H1 (cell line): ENCODE measurements at regions not wholly inside any gene's neighbourhood (a gene's known extent, or its start where the extent isn't known, plus 50 kb on each side); places are given as distances from the start of the nearest gene placed in this dataset.

Source experiments
- EP300 ChIP-seq, 2 experiments: IDR thresholded peaks; 1 replicate in 1 of 2; 2 replicates in 1 of 2; pipeline ENCODE4 v1.6.1; 2011 to 2012; ENCODE audit warnings: low read depth in 2 of 2, low read length in 2 of 2, mild to moderate bottlenecking in 2 of 2, borderline replicate concordance in 1 of 2, inconsistent platforms in 1 of 2, moderate library complexity in 1 of 2
- EZH2 ChIP-seq: fragments of 200-600 bp; sonication (generic); IDR thresholded peaks from 2 replicates; pipeline ENCODE4 v1.7.1; 2012; ENCODE audit warnings: low read depth, mild to moderate bottlenecking, moderate library complexity, low read length, inconsistent platforms; ENCODE audit not compliant: severe bottlenecking
- JUN ChIP-seq: IDR thresholded peaks from 2 replicates; pipeline ENCODE4 v1.6.1; 2011; ENCODE audit warnings: low read depth, mild to moderate bottlenecking, improper control_type of control experiment, low read length
- POLR2A ChIP-seq, 2 experiments: IDR thresholded peaks; 1 replicate in 1 of 2; 2 replicates in 1 of 2; pipeline ENCODE4 v1.6.1; 2011; ENCODE audit warnings: low read depth in 2 of 2, low read length in 2 of 2, mild to moderate bottlenecking in 2 of 2; ENCODE audit errors: control extremely low read depth in 1 of 2
- TF ChIP-seq, protein P1 (sequence below), 3 experiments: IDR thresholded peaks; 1 replicate in 2 of 3; 2 replicates in 1 of 3; pipeline versions ENCODE4 v1.5.1 to v1.6.1; 2011; ENCODE audit warnings: low read length in 3 of 3, mild to moderate bottlenecking in 3 of 3, inconsistent platforms in 2 of 3, low read depth in 1 of 3, moderate library complexity in 1 of 3; ENCODE audit not compliant: insufficient read depth in 1 of 3; ENCODE audit errors: control extremely low read depth in 1 of 3

DNA sequence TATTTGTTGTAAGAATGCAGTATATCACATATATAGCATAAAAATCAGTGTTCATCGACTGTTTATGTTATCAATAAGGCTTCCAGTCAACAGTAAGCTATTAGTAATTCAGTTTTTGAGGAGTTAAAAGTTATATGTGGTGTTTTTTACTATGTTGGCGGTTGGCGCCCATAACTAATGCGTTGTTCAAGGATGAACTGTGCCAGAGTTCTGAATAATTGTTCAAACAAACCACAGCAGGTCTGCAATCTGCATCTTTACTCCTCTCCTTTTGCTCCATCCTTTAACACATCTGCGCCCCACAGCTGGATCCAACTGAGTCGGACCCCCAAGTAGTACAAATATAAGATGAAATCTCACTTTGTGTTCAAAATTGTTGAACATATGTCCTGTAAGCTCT, 836.1 kb downstream of the LTN1 start:
- TF ChIP-seq, protein P1, sequence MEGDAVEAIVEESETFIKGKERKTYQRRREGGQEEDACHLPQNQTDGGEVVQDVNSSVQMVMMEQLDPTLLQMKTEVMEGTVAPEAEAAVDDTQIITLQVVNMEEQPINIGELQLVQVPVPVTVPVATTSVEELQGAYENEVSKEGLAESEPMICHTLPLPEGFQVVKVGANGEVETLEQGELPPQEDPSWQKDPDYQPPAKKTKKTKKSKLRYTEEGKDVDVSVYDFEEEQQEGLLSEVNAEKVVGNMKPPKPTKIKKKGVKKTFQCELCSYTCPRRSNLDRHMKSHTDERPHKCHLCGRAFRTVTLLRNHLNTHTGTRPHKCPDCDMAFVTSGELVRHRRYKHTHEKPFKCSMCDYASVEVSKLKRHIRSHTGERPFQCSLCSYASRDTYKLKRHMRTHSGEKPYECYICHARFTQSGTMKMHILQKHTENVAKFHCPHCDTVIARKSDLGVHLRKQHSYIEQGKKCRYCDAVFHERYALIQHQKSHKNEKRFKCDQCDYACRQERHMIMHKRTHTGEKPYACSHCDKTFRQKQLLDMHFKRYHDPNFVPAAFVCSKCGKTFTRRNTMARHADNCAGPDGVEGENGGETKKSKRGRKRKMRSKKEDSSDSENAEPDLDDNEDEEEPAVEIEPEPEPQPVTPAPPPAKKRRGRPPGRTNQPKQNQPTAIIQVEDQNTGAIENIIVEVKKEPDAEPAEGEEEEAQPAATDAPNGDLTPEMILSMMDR (IDR thresholded peaks at IDR 0.05; ENCODE audit: control extremely low read depth in 1 of 3, insufficient read depth in 1 of 3, low read depth in 1 of 3, low read length in 3 of 3): no peak
- no peak for TF ChIP-seq JUN
- TF ChIP-seq EP300 (IDR thresholded peaks at IDR 0.05; ENCODE audit: borderline replicate concordance in 1 of 2, low read depth in 2 of 2, low read length in 2 of 2): no peak
- TF ChIP-seq POLR2A (IDR thresholded peaks at IDR 0.05; ENCODE audit: control extremely low read depth in 1 of 2, low read depth in 2 of 2, low read length in 2 of 2): no peak
- no peak for TF ChIP-seq EZH2
